ENCODE measurements at regions not wholly inside any gene's neighbourhood (a gene's known extent, or its start where the extent isn't known, plus 50 kb on each side); places are given as distances from the start of the nearest gene placed in this dataset.
"Not testable (repeated sequence)": the region's sequence is repeated elsewhere in the genome, so short reads cannot be mapped to it uniquely, and the experiment has no call there.

- no peaks in the 10 kb centered on the region for H3K36me3 Mint-ChIP-seq (ENCODE audit: low read depth)
- peaks cover 6% of the 10 kb centered on the region for H3K4me1 Mint-ChIP-seq
- DNase-seq (ENCODE audit: low read depth, low spot score): no peak
- no peaks in the 10 kb centered on the region for H3K9me3 Mint-ChIP-seq
- no peak overlapping the region for H3K4me3 Mint-ChIP-seq
- H3K27ac Mint-ChIP-seq (ENCODE audit: unreplicated experiment): no peak overlapping the region
- TF ChIP-seq CTCF (conservative IDR thresholded peaks at IDR 0.05): peak; percentile 29
- peaks cover 11% of the 10 kb centered on the region for H3K27me3 Mint-ChIP-seq (ENCODE audit: low read depth)
Measured at GRCh38 chr6:29227235-29227634, 56.5 kb downstream of the OR2J2 start.

- Mint-ChIP-seq H3K4me3 (no peak overlapping the region), H3K27ac (ENCODE audit: unreplicated experiment) (no peak overlapping the region), H3K27me3 (ENCODE audit: low read depth) (peaks cover 9% of the 10 kb centered on the region), H3K4me1 (peaks cover 6% of the 10 kb centered on the region), H3K9me3 (no peaks in the 10 kb centered on the region), H3K36me3 (ENCODE audit: low read depth) (no peaks in the 10 kb centered on the region)
- no peak for TF ChIP-seq CTCF (conservative IDR thresholded peaks at IDR 0.05)
- DNase-seq (ENCODE audit: low read depth, low spot score): no peak
Measured at GRCh38 chr6:29230666-29231065, 60.0 kb downstream of the OR2J2 start.

- no peaks in the 10 kb centered on the region for H3K27me3 Mint-ChIP-seq (ENCODE audit: low read depth)
- TF ChIP-seq CTCF (conservative IDR thresholded peaks at IDR 0.05): no peak
- no peaks in the 10 kb centered on the region for H3K4me1 Mint-ChIP-seq
- no peak overlapping the region for H3K27ac Mint-ChIP-seq (ENCODE audit: unreplicated experiment)
- no peaks in the 10 kb centered on the region for H3K36me3 Mint-ChIP-seq (ENCODE audit: low read depth)
- no peak for DNase-seq (ENCODE audit: low read depth, low spot score)
- no peaks in the 10 kb centered on the region for H3K9me3 Mint-ChIP-seq
- H3K4me3 Mint-ChIP-seq: no peak overlapping the region
Measured at GRCh38 chr6:29232725-29233124, 62.0 kb downstream of the OR2J2 start.

GRCh38 chr6:29236060-29236459, 65.4 kb downstream of the OR2J2 start:
- no peaks in the 10 kb centered on the region for H3K36me3 Mint-ChIP-seq (ENCODE audit: low read depth)
- DNase-seq (ENCODE audit: low read depth, low spot score): no peak
- H3K27me3 Mint-ChIP-seq (ENCODE audit: low read depth): peaks cover 2% of the 10 kb centered on the region
- no peaks in the 10 kb centered on the region for H3K4me1 Mint-ChIP-seq
- no peak for TF ChIP-seq CTCF (conservative IDR thresholded peaks at IDR 0.05)
- H3K4me3 Mint-ChIP-seq: no peak overlapping the region
- H3K9me3 Mint-ChIP-seq: peaks cover 5% of the 10 kb centered on the region
- H3K27ac Mint-ChIP-seq (ENCODE audit: unreplicated experiment): no peak overlapping the region

GRCh38 chr6:29236634-29237033, 64.9 kb upstream of the OR14J1 start:
- peaks cover 2% of the 10 kb centered on the region for H3K27me3 Mint-ChIP-seq (ENCODE audit: low read depth)

GRCh38 chr6:29243044-29243443, 58.5 kb upstream of the OR14J1 start:
- H3K4me1 Mint-ChIP-seq; H3K36me3 Mint-ChIP-seq (ENCODE audit: low read depth); H3K4me3 Mint-ChIP-seq; H3K27ac Mint-ChIP-seq (ENCODE audit: unreplicated experiment); H3K27me3 Mint-ChIP-seq (ENCODE audit: low read depth); DNase-seq (ENCODE audit: low read depth, low spot score): not testable (repeated sequence)
- H3K9me3 Mint-ChIP-seq: peaks cover 21% of the 10 kb centered on the region

More at GRCh38 chr6:29236634-29237033, 64.9 kb upstream of the OR14J1 start:
- H3K9me3 Mint-ChIP-seq: peaks cover 5% of the 10 kb centered on the region
- H3K4me1 Mint-ChIP-seq: no peaks in the 10 kb centered on the region
- TF ChIP-seq CTCF (conservative IDR thresholded peaks at IDR 0.05): no peak
- DNase-seq (ENCODE audit: low read depth, low spot score): no peak
- no peak overlapping the region for H3K27ac Mint-ChIP-seq (ENCODE audit: unreplicated experiment)
- H3K36me3 Mint-ChIP-seq (ENCODE audit: low read depth): no peaks in the 10 kb centered on the region
- no peak overlapping the region for H3K4me3 Mint-ChIP-seq
